HG03342 (cell line): ENCODE measurements at regions not wholly inside any gene's neighbourhood (a gene's known extent, or its start where the extent isn't known, plus 50 kb on each side); places are given as distances from the start of the nearest gene placed in this dataset.

Source experiments
- ATAC-seq: cut with Tn5 transposase; IDR thresholded peaks from one replicate; pipeline ENCODE4 v1.9.1; 2021; ENCODE audit warnings: mild to moderate bottlenecking, moderate library complexity; ENCODE audit not compliant: unreplicated experiment

GRCh38 chr15:87118435-87118834, 1038.8 kb downstream of the AGBL1 start:
- ATAC-seq = no peak

GRCh38 chr15:87115795-87116194, 1036.1 kb downstream of the AGBL1 start:
- ATAC-seq = no peak

- no peak for ATAC-seq
These were observed 1020.2 kb downstream of the AGBL1 start for GRCh38 chr15:87099916-87100315.

DNA sequence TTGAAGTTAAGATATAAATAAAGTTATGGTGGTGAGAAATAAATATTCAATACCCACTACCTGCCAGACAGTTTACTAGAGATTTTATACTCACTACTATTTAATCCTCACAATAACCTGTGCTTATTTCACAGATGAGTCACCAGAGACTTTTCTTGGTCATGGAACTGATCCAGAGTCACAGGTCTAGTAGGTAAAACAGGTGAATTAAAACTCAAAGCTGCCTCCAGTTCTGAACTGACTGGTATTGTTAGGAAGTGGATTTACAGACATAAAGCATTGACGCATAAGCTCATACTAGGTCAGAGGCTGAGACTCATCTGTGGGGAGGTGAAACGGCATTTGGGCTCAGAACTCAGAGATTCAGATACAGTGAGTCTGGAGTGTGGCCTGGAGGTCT, 1009.9 kb downstream of the AGBL1 start:
- no peak for ATAC-seq

GRCh38 chr15:87083201-87083600, 1003.5 kb downstream of the AGBL1 start:
- ATAC-seq = no peak

GRCh38 chr15:87082581-87082980, 1002.9 kb downstream of the AGBL1 start:
- no peak for ATAC-seq

DNA sequence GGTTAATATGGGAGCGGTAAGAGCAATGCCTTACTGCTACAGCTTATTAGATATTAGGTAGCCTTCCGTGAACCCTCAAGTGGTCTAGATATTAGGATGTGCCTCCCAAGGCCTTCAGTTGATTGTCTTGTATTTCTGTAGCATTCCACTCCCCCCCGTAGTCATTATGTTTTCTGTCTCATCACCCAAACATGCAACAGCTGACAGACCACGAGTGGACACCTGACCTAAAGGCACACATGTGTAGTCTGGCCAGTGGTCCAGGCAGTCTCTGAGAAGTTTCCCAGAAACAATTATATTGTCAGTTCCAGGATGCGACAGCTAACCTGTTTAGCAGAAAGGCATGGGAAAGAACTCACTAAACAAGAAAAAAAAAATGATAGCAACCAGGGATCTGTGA, 1000.9 kb downstream of the AGBL1 start:
- no peak for ATAC-seq
